ENCODE measurements at regions not wholly inside any gene's neighbourhood (a gene's known extent, or its start where the extent isn't known, plus 50 kb on each side); places are given as distances from the start of the nearest gene placed in this dataset.

GRCh38 chr10:35992107-35992506, 350.0 kb upstream of the FZD8 start:
- TF ChIP-seq POLR2AphosphoS5 (IDR thresholded peaks at IDR 0.05; ENCODE audit: low read depth, low read length): no peak
- TF ChIP-seq TAF1 (IDR thresholded peaks at IDR 0.05; ENCODE audit: low read depth, low read length): no peak
- TF ChIP-seq POLR2A (IDR thresholded peaks at IDR 0.05; ENCODE audit: low read depth, low read length): no peak

Data from GM12891 (cell line).